WERI-Rb-1 (cell line): ENCODE measurements at regions not wholly inside any gene's neighbourhood (a gene's known extent, or its start where the extent isn't known, plus 50 kb on each side); places are given as distances from the start of the nearest gene placed in this dataset.

Experiments used
- DNase-seq: peaks from one replicate; pipeline ENCODE4 v3.0.0-alpha.2; 2020
- H3K27ac ChIP-seq: fragments of 250-450 bp; sonication (Bioruptor Pico); 2 replicates; pipeline ENCODE4 v1.5.1; 2020; ENCODE audit warnings: mild to moderate bottlenecking, moderate library complexity
- H3K27me3 ChIP-seq: fragments of 250-450 bp; sonication (Bioruptor Pico); 2 replicates; pipeline ENCODE4 v1.5.1; 2021; ENCODE audit warnings: mild to moderate bottlenecking, low read depth, moderate library complexity; ENCODE audit not compliant: insufficient read depth, severe bottlenecking
- H3K36me3 ChIP-seq: fragments of 250-450 bp; sonication (Bioruptor Pico); 2 replicates; pipeline ENCODE4 v1.5.1; 2020; ENCODE audit warnings: mild to moderate bottlenecking, moderate library complexity
- H3K4me3 ChIP-seq: 2 replicates; pipeline ENCODE4 v1.5.1; 2011; ENCODE audit warnings: low read depth, mild to moderate bottlenecking, control low read depth, low read length
- H3K9me3 ChIP-seq: fragments of 250-450 bp; sonication (Bioruptor Pico); 2 replicates; pipeline ENCODE4 v1.5.1; 2021; ENCODE audit warnings: mild to moderate bottlenecking, moderate library complexity; ENCODE audit not compliant: severe bottlenecking
- CTCF ChIP-seq: IDR thresholded peaks from 2 replicates; pipeline ENCODE4 v1.5.1; 2011; ENCODE audit warnings: low read depth, mild to moderate bottlenecking, control low read depth, inconsistent platforms, low read length

GRCh38 chr2:49241501-49241900 is 87.2 kb upstream of the FSHR start:
- DNase-seq: no peak
- H3K4me3 ChIP-seq: no peak overlapping the region
- no peaks in the 10 kb centered on the region for H3K9me3 ChIP-seq
- no peaks in the 10 kb centered on the region for H3K36me3 ChIP-seq
- no peak for TF ChIP-seq CTCF
- no peak overlapping the region for H3K27ac ChIP-seq
- no peaks in the 10 kb centered on the region for H3K27me3 ChIP-seq

GRCh38 chr2:49240608-49241007 is 86.3 kb upstream of the FSHR start:
- H3K27me3 ChIP-seq: no peaks in the 10 kb centered on the region
- H3K9me3 ChIP-seq: no peaks in the 10 kb centered on the region
- no peak overlapping the region for H3K4me3 ChIP-seq
- TF ChIP-seq CTCF: no peak
- no peaks in the 10 kb centered on the region for H3K36me3 ChIP-seq
- H3K27ac ChIP-seq: no peak overlapping the region
- no peak for DNase-seq

GRCh38 chr2:49238604-49238960 is 84.3 kb upstream of the FSHR start:
- TF ChIP-seq CTCF: no peak

GRCh38 chr2:49237867-49238603 is 83.7 kb upstream of the FSHR start:
- Histone ChIP-seq H3K4me3 (no peak overlapping the region), H3K27me3 (no peaks in the 10 kb centered on the region), H3K27ac (no peak overlapping the region), H3K9me3 (no peaks in the 10 kb centered on the region), H3K36me3 (no peaks in the 10 kb centered on the region)
- no peak for TF ChIP-seq CTCF
- DNase-seq: no peak

More at GRCh38 chr2:49238604-49238960, 84.3 kb upstream of the FSHR start:
- Histone ChIP-seq H3K27me3 (no peaks in the 10 kb centered on the region), H3K36me3 (no peaks in the 10 kb centered on the region), H3K27ac (no peak overlapping the region), H3K4me3 (no peak overlapping the region), H3K9me3 (no peaks in the 10 kb centered on the region)
- DNase-seq: no peak

- no peak for DNase-seq
- Histone ChIP-seq H3K27ac (no peak overlapping the region), H3K4me3 (no peak overlapping the region), H3K36me3 (no peaks in the 10 kb centered on the region), H3K27me3 (no peaks in the 10 kb centered on the region), H3K9me3 (no peaks in the 10 kb centered on the region)
- TF ChIP-seq CTCF: no peak
These were observed 82.0 kb upstream of the FSHR start for GRCh38 chr2:49236316-49236715.

GRCh38 chr2:49226360-49226759 is 72.0 kb upstream of the FSHR start:
- H3K27ac ChIP-seq: no peak overlapping the region
- no peak for DNase-seq
- H3K36me3 ChIP-seq: no peaks in the 10 kb centered on the region
- H3K9me3 ChIP-seq: no peaks in the 10 kb centered on the region
- H3K27me3 ChIP-seq: no peaks in the 10 kb centered on the region
- no peak overlapping the region for H3K4me3 ChIP-seq
- TF ChIP-seq CTCF: no peak
